Limb (tissue), 2 donors: ENCODE measurements at regions not wholly inside any gene's neighbourhood (a gene's known extent, or its start where the extent isn't known, plus 50 kb on each side); places are given as distances from the start of the nearest gene placed in this dataset.
A peak's percentile ranks its signal among the peaks of the same experiment; 100 is the strongest.

Experiments used
- DNase-seq, 2 donors: peaks; one replicate each; pipeline ENCODE4 v3.0.0-alpha.2; 2016; ENCODE audit errors: extremely low spot score in 2 of 2

- peak in 1 of 2 donors; percentile 16 for DNase-seq
Measured at GRCh38 chr3:72593881-72594397, 254.3 kb downstream of the SHQ1 start.

GRCh38 chr3:72591522-72592421 lies 256.5 kb downstream of the SHQ1 start:
- DNase-seq: peak; percentile 25 to 75

GRCh38 chr3:72590732-72591221 lies 257.5 kb downstream of the SHQ1 start:
- DNase-seq: no peak

GRCh38 chr3:72587282-72587681 lies 261.0 kb downstream of the SHQ1 start:
- DNase-seq: no peak

GRCh38 chr3:72586694-72587093 lies 261.6 kb downstream of the SHQ1 start:
- DNase-seq: no peak

GRCh38 chr3:72585966-72586365 lies 262.3 kb downstream of the SHQ1 start:
- no peak for DNase-seq

- DNase-seq: no peak
Measured at GRCh38 chr3:72584262-72584661, 264.0 kb downstream of the SHQ1 start.

- no peak for DNase-seq
Measured at GRCh38 chr3:72582963-72583362, 265.3 kb downstream of the SHQ1 start.

- no peak for DNase-seq
Measured at GRCh38 chr3:72582211-72582878, 265.9 kb downstream of the SHQ1 start.

GRCh38 chr3:72580900-72581299 lies 267.3 kb downstream of the SHQ1 start:
- no peak for DNase-seq

GRCh38 chr3:72580246-72580756 lies 267.9 kb downstream of the SHQ1 start:
- no peak for DNase-seq

GRCh38 chr3:72579581-72580245 lies 268.5 kb downstream of the SHQ1 start:
- no peak for DNase-seq

GRCh38 chr3:72579191-72579580 lies 269.1 kb downstream of the SHQ1 start:
- DNase-seq: no peak

GRCh38 chr3:72577190-72577589 lies 271.1 kb downstream of the SHQ1 start:
- DNase-seq: no peak

- DNase-seq: no peak
Measured at GRCh38 chr3:72576563-72576962, 271.7 kb downstream of the SHQ1 start.

- DNase-seq: no peak
Measured at GRCh38 chr3:72574144-72574543, 274.1 kb downstream of the SHQ1 start.

- DNase-seq: no peak
Measured at GRCh38 chr3:72573051-72573450, 275.2 kb downstream of the SHQ1 start.

GRCh38 chr3:72572489-72573007 lies 275.7 kb downstream of the SHQ1 start:
- DNase-seq: no peak

GRCh38 chr3:72571638-72572114 lies 276.6 kb downstream of the SHQ1 start:
- DNase-seq: no peak

GRCh38 chr3:72571052-72571451 lies 277.2 kb downstream of the SHQ1 start:
- DNase-seq: no peak

- DNase-seq: no peak
Measured at GRCh38 chr3:72569754-72570440, 278.3 kb downstream of the SHQ1 start.
